ENCODE measurements at regions not wholly inside any gene's neighbourhood (a gene's known extent, or its start where the extent isn't known, plus 50 kb on each side); places are given as distances from the start of the nearest gene placed in this dataset.
"Not testable (repeated sequence)": the region's sequence is repeated elsewhere in the genome, so short reads cannot be mapped to it uniquely, and the experiment has no call there.

- H3K4me1 ChIP-seq (ENCODE audit: insufficient read depth, low read length), result peaks cover 10% of the 10 kb centered on the region; the same call in 1 of the 2 replicates
- H3K9me3 ChIP-seq (ENCODE audit: insufficient read depth, low read depth, low read length), result no peaks in the 10 kb centered on the region
- H3K27ac ChIP-seq (ENCODE audit: low read depth, low read length), result no peak overlapping the region
- no peaks in the 10 kb centered on the region for H3K27me3 ChIP-seq (ENCODE audit: insufficient read depth, low read length)
- H3K4me3 ChIP-seq (ENCODE audit: low read length), result no peak overlapping the region
- no peak overlapping the region for H3K9ac ChIP-seq (ENCODE audit: low read depth, low read length)
- no peaks in the 10 kb centered on the region for H3K36me3 ChIP-seq (ENCODE audit: insufficient read depth, low read length)
- WGBS, result 89% methylated on average over 6 of the region's 7 CpGs
Measured at GRCh38 chr12:93002293-93003054, 73.4 kb upstream of the EEA1 start.

GRCh38 chr12:93003531-93004239, 74.6 kb upstream of the EEA1 start:
- Histone ChIP-seq H3K9ac (ENCODE audit: low read depth, low read length) (no peak overlapping the region), H3K36me3 (ENCODE audit: insufficient read depth, low read length) (no peaks in the 10 kb centered on the region), H3K27me3 (ENCODE audit: insufficient read depth, low read length) (no peaks in the 10 kb centered on the region), H3K4me1 (ENCODE audit: insufficient read depth, low read length) (peaks cover 14% of the 10 kb centered on the region; the same call in 1 of the 2 replicates), H3K4me3 (ENCODE audit: low read length) (no peak overlapping the region), H3K27ac (ENCODE audit: low read depth, low read length) (no peak overlapping the region), H3K9me3 (ENCODE audit: insufficient read depth, low read depth, low read length) (no peaks in the 10 kb centered on the region)
- 83% methylated on average over 7 of the region's 9 CpGs for WGBS

DNA sequence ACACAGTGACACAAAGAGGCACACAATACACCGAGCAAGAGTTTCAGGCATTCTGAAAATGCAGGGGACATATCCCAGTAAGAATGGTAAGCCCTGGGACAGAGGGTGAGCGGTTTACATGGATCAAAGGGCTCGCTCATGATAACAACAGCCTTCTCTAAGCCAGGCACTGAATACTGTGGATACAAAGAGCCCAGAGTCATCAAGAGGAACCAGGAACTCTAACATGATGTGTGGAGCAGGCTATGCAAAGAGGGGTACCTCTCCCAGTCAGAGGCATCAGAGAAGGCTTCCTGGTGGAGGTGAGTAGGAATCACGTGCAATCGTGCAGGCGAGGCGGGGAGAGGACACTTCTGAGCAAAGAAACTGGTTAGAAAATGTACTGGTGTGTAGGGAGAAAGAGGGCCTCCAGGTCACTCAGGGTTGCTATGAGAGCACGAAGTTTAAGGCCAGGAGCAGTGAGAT, 76.9 kb upstream of the EEA1 start:
- H3K4me3 ChIP-seq (ENCODE audit: low read length), result no peak overlapping the region

GRCh38 chr12:93006471-93007208, 77.5 kb upstream of the EEA1 start:
- Histone ChIP-seq H3K9ac (ENCODE audit: low read depth, low read length) (no peak overlapping the region), H3K27me3 (ENCODE audit: insufficient read depth, low read length) (no peaks in the 10 kb centered on the region), H3K27ac (ENCODE audit: low read depth, low read length) (no peak overlapping the region), H3K36me3 (ENCODE audit: insufficient read depth, low read length) (no peaks in the 10 kb centered on the region), H3K4me1 (ENCODE audit: insufficient read depth, low read length) (peaks cover 19% of the 10 kb centered on the region; the same call in 1 of the 2 replicates), H3K4me3 (ENCODE audit: low read length) (no peak overlapping the region), H3K9me3 (ENCODE audit: insufficient read depth, low read depth, low read length) (no peaks in the 10 kb centered on the region)
- 94% methylated on average over 4 of the region's 5 CpGs for WGBS

More for the DNA sequence above, 76.9 kb upstream of the EEA1 start:
- Histone ChIP-seq H3K4me1 (ENCODE audit: insufficient read depth, low read length) (peaks cover 14% of the 10 kb centered on the region; the same call in 1 of the 2 replicates), H3K27me3 (ENCODE audit: insufficient read depth, low read length) (no peaks in the 10 kb centered on the region), H3K9ac (ENCODE audit: low read depth, low read length) (no peak overlapping the region), H3K9me3 (ENCODE audit: insufficient read depth, low read depth, low read length) (no peaks in the 10 kb centered on the region), H3K27ac (ENCODE audit: low read depth, low read length) (no peak overlapping the region), H3K36me3 (ENCODE audit: insufficient read depth, low read length) (no peaks in the 10 kb centered on the region)
- 87% methylated on average over 8 of the region's 8 CpGs for whole genome bisulfite sequencing

DNA sequence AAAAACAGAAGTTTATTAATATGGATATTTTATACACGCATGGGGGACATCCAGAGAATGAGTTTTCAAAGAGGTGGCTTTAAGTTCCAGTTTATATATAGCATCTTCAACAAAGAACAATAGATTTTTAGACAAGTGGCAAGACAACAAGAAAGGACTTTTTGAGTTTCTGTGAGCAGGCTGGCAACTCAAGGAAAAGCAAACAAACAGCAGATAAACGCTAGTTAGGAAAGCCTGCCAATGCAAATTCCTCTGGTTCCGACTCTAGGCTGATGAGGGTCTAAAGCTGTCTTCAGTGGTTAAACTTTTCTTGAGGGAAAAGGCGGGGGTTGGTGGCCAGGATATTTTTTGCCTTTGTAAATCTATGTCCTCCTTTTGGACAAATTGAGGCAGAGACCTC, 78.4 kb upstream of the EEA1 start:
- H3K9me3 ChIP-seq (ENCODE audit: insufficient read depth, low read depth, low read length), result no peaks in the 10 kb centered on the region
- H3K27me3 ChIP-seq (ENCODE audit: insufficient read depth, low read length), result no peaks in the 10 kb centered on the region
- no peaks in the 10 kb centered on the region for H3K36me3 ChIP-seq (ENCODE audit: insufficient read depth, low read length)
- no peak overlapping the region for H3K9ac ChIP-seq (ENCODE audit: low read depth, low read length)
- H3K27ac ChIP-seq (ENCODE audit: low read depth, low read length), result no peak overlapping the region; the same call in 1 of the 2 replicates
- H3K4me1 ChIP-seq (ENCODE audit: insufficient read depth, low read length), result peaks cover 19% of the 10 kb centered on the region; the same call in 1 of the 2 replicates
- WGBS, result 70% methylated on average over 3 of the region's 4 CpGs
- no peak overlapping the region for H3K4me3 ChIP-seq (ENCODE audit: low read length)

GRCh38 chr12:93008044-93008778, 79.1 kb upstream of the EEA1 start:
- WGBS, result 84% methylated on average over 2 of the region's 3 CpGs
- Histone ChIP-seq H3K4me1 (ENCODE audit: insufficient read depth, low read length) (peaks cover 19% of the 10 kb centered on the region; the same call in 1 of the 2 replicates), H3K27me3 (ENCODE audit: insufficient read depth, low read length) (no peaks in the 10 kb centered on the region), H3K27ac (ENCODE audit: low read depth, low read length) (no peak overlapping the region; the same call in 1 of the 2 replicates), H3K4me3 (ENCODE audit: low read length) (no peak overlapping the region), H3K9me3 (ENCODE audit: insufficient read depth, low read depth, low read length) (no peaks in the 10 kb centered on the region), H3K36me3 (ENCODE audit: insufficient read depth, low read length) (no peaks in the 10 kb centered on the region), H3K9ac (ENCODE audit: low read depth, low read length) (no peak overlapping the region)

GRCh38 chr12:93008880-93009279, 79.8 kb upstream of the EEA1 start:
- not testable (repeated sequence) for H3K4me3 ChIP-seq (ENCODE audit: low read length); H3K9ac ChIP-seq (ENCODE audit: low read depth, low read length)
- WGBS, result 97% methylated on average over 7 of the region's 7 CpGs

GRCh38 chr12:93009533-93009932, 80.4 kb upstream of the EEA1 start:
- Histone ChIP-seq H3K4me1 (ENCODE audit: insufficient read depth, low read length) (peaks cover 15% of the 10 kb centered on the region; the same call in 1 of the 2 replicates), H3K27ac (ENCODE audit: low read depth, low read length) (no peak overlapping the region), H3K9ac (ENCODE audit: low read depth, low read length) (no peak overlapping the region), H3K27me3 (ENCODE audit: insufficient read depth, low read length) (no peaks in the 10 kb centered on the region), H3K4me3 (ENCODE audit: low read length) (no peak overlapping the region), H3K36me3 (ENCODE audit: insufficient read depth, low read length) (no peaks in the 10 kb centered on the region), H3K9me3 (ENCODE audit: insufficient read depth, low read depth, low read length) (no peaks in the 10 kb centered on the region)
- 87% methylated on average over 3 of the region's 3 CpGs for WGBS

More at GRCh38 chr12:93008880-93009279, 79.8 kb upstream of the EEA1 start:
- H3K9me3 ChIP-seq (ENCODE audit: insufficient read depth, low read depth, low read length); H3K27me3 ChIP-seq (ENCODE audit: insufficient read depth, low read length); H3K36me3 ChIP-seq (ENCODE audit: insufficient read depth, low read length); H3K27ac ChIP-seq (ENCODE audit: low read depth, low read length): not testable (repeated sequence)
- peaks cover 15% of the 10 kb centered on the region; the same call in 1 of the 2 replicates for H3K4me1 ChIP-seq (ENCODE audit: insufficient read depth, low read length)

GRCh38 chr12:93010461-93010860, 81.4 kb upstream of the EEA1 start:
- peaks cover 15% of the 10 kb centered on the region; the same call in 1 of the 2 replicates for H3K4me1 ChIP-seq (ENCODE audit: insufficient read depth, low read length)
- H3K9me3 ChIP-seq (ENCODE audit: insufficient read depth, low read depth, low read length), result no peaks in the 10 kb centered on the region
- H3K9ac ChIP-seq (ENCODE audit: low read depth, low read length), result no peak overlapping the region
- no peak overlapping the region for H3K27ac ChIP-seq (ENCODE audit: low read depth, low read length)
- no peaks in the 10 kb centered on the region for H3K36me3 ChIP-seq (ENCODE audit: insufficient read depth, low read length)
- no peak overlapping the region for H3K4me3 ChIP-seq (ENCODE audit: low read length)
- WGBS, result no CpG with 5 or more reads among the region's 2 CpGs
- H3K27me3 ChIP-seq (ENCODE audit: insufficient read depth, low read length), result no peaks in the 10 kb centered on the region

GRCh38 chr12:93011100-93011499, 82.0 kb upstream of the EEA1 start:
- WGBS, result 92% methylated on average over 10 of the region's 10 CpGs
- no peak overlapping the region for H3K4me3 ChIP-seq (ENCODE audit: low read length)
- no peak overlapping the region for H3K9ac ChIP-seq (ENCODE audit: low read depth, low read length)
- H3K36me3 ChIP-seq (ENCODE audit: insufficient read depth, low read length), result no peaks in the 10 kb centered on the region
- H3K27ac ChIP-seq (ENCODE audit: low read depth, low read length), result no peak overlapping the region
- peaks cover 21% of the 10 kb centered on the region for H3K4me1 ChIP-seq (ENCODE audit: insufficient read depth, low read length)
- H3K9me3 ChIP-seq (ENCODE audit: insufficient read depth, low read depth, low read length), result no peaks in the 10 kb centered on the region
- no peaks in the 10 kb centered on the region for H3K27me3 ChIP-seq (ENCODE audit: insufficient read depth, low read length)

Measured in HUES64 (cell line).